ENCODE measurements at regions not wholly inside any gene's neighbourhood (a gene's known extent, or its start where the extent isn't known, plus 50 kb on each side); places are given as distances from the start of the nearest gene placed in this dataset.

DNA sequence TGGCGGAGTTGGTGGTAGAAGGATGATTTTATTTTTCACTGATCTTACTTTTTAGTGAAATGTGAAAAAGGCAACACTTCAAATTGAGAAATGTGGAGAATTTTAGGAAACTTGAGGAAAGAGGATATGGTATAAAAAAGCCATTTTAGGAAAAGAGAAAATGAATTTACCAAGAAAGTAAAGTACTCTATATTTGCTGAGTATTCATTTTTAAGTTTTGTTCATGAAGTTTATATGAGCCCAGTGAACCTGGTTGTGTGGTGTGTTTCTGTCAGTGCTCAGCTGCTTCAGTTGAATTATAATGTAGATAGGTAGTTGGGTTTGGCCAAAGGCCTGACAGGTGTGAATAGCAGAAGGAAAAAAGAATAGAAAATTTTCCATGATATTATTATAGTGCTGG lies 345.5 kb upstream of the FSTL5 start:
- Histone ChIP-seq H3K36me3 (ENCODE audit: control insufficient read depth in 2 of 2, insufficient read depth in 2 of 2, low read length in 1 of 2) (no peaks in the 10 kb centered on the region), H3K4me3 (no peak overlapping the region), H3K27ac (ENCODE audit: control insufficient read depth, insufficient read depth) (no peak overlapping the region), H3K79me2 (ENCODE audit: control insufficient read depth, insufficient read depth, low read length) (no peaks in the 10 kb centered on the region), H3K9ac (ENCODE audit: control insufficient read depth, insufficient read depth, low read length) (no peak overlapping the region), H3K9me3 (replicated peaks; ENCODE audit: control insufficient read depth, insufficient read depth, low read length) (no peaks in the 10 kb centered on the region), H4K20me1 (ENCODE audit: control insufficient read depth, insufficient read depth) (no peaks in the 10 kb centered on the region), H3K4me2 (ENCODE audit: control insufficient read depth, insufficient read depth) (no peak overlapping the region), H3K4me1 (ENCODE audit: control insufficient read depth, insufficient read depth, low read length) (no peaks in the 10 kb centered on the region), H3K27me3 (replicated peaks in 1 of 2; ENCODE audit: control insufficient read depth in 2 of 2, insufficient read depth in 2 of 2, low read length in 1 of 2) (no peaks in the 10 kb centered on the region), H2AFZ (ENCODE audit: control insufficient read depth, low read depth, low read length) (no peak overlapping the region)
- 9% methylated on average over 1 of the region's 1 CpG for WGBS (ENCODE audit: insufficient coverage, insufficient replicate concordance, low lambda C conversion rate, missing lambda C conversion rate)
- DNase-seq (ENCODE audit: low read depth, low spot score) (no peak), FAIRE-seq (no peak), ATAC-seq (no peak)
- CTCF ChIA-PET: interaction anchor here (1.4 kb wide), 1 partner anchor 11 kb away, joined by 3 read pairs; no protein-coding TSS in a partner anchor
- intact Hi-C loops (cut with micrococcal nuclease; ENCODE audit: unreplicated experiment): no loop called here
- SMC1A ChIA-PET (ENCODE audit: uncharacterized antibody, unreplicated experiment): interaction anchor here (1.1 to 2.0 kb wide), 2 partner anchors 18 to 288 kb away, joined by 3 to 5 read pairs; no protein-coding TSS in a partner anchor
- in situ Hi-C loops (cut with MboI): loop anchor here (10.0 kb wide), 1 partner anchor 825 kb away; the partner anchor contains the start of gene NPY1R
- BruUV-seq (replicated peaks): no TSS peak
- RAD21 ChIA-PET (ENCODE audit: unreplicated experiment): no interaction called here
- TF ChIP-seq CBX5 (IDR thresholded peaks at IDR 0.05; ENCODE audit: low read depth) (no peak), RUNX3 (IDR thresholded peaks at IDR 0.05; ENCODE audit: low read length) (no peak), PAX5 (IDR thresholded peaks at IDR 0.05; ENCODE audit: borderline replicate concordance, low read depth, low read length) (no peak), ZNF24 (IDR thresholded peaks at IDR 0.05) (no peak), SREBF1 (IDR thresholded peaks at IDR 0.05; ENCODE audit: low read length) (no peak), STAT1 (conservative IDR thresholded peaks at IDR 0.05) (no peak)
- POLR2A ChIA-PET: no interaction called here

DNA sequence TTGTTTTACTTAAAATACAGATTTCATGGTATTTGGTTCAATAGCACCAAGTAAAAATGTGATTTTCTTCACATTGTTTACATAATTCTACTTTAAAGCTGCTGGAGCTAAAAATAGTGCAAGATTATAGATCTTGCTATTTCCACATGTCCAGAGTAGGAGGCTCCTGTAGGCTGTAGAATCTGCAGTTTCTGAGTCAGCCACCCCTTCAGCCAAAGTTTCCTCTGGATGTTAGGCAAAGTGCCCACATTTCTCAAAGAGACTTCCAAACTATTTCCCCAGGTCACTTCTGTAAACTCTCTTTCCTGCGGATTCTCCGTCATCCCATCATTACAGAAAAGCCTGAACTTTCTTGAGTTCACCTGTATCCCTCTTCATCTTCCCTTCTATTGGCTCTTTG lies 342.5 kb upstream of the FSTL5 start:
- no peaks in the 10 kb centered on the region for H3K79me2 ChIP-seq (ENCODE audit: control insufficient read depth, insufficient read depth, low read length)
- FAIRE-seq (no peak), ATAC-seq (no peak), DNase-seq (ENCODE audit: low read depth, low spot score) (no peak)
- ChIA-PET RAD21 (ENCODE audit: unreplicated experiment) (no interaction called here), SMC1A (ENCODE audit: uncharacterized antibody, unreplicated experiment) (no interaction called here), POLR2A (no interaction called here), CTCF (interaction anchor here (0.7 kb wide), 1 partner anchor 16 kb away, joined by 3 read pairs; no protein-coding TSS in a partner anchor)
- no peaks in the 10 kb centered on the region for H3K36me3 ChIP-seq (ENCODE audit: control insufficient read depth in 2 of 2, insufficient read depth in 2 of 2, low read length in 1 of 2)
- H4K20me1 ChIP-seq (ENCODE audit: control insufficient read depth, insufficient read depth): no peaks in the 10 kb centered on the region
- in situ Hi-C loops (cut with MboI): loop anchor here (10.0 kb wide), 1 partner anchor 829 kb away; the partner anchor contains the start of gene NPY1R
- no peaks in the 10 kb centered on the region for H3K4me1 ChIP-seq (ENCODE audit: control insufficient read depth, insufficient read depth, low read length)
- no peak overlapping the region for H3K9ac ChIP-seq (ENCODE audit: control insufficient read depth, insufficient read depth, low read length)
- no peak overlapping the region for H2AFZ ChIP-seq (ENCODE audit: control insufficient read depth, low read depth, low read length)
- H3K27me3 ChIP-seq (replicated peaks in 1 of 2; ENCODE audit: control insufficient read depth in 2 of 2, insufficient read depth in 2 of 2, low read length in 1 of 2): no peaks in the 10 kb centered on the region
- intact Hi-C loops (cut with micrococcal nuclease; ENCODE audit: unreplicated experiment): no loop called here
- H3K4me2 ChIP-seq (ENCODE audit: control insufficient read depth, insufficient read depth): no peak overlapping the region
- TF ChIP-seq MEF2A (IDR thresholded peaks at IDR 0.05; ENCODE audit: insufficient read depth, low read depth, low read length) (no peak), POLR2AphosphoS5 (IDR thresholded peaks at IDR 0.05; ENCODE audit: low read length) (no peak), BHLHE40 (IDR thresholded peaks at IDR 0.05; ENCODE audit: borderline replicate concordance in 1 of 2, low read depth in 2 of 2, low read length in 1 of 2) (no peak), HDAC2 (IDR thresholded peaks at IDR 0.05) (no peak), KAT2A (conservative IDR thresholded peaks at IDR 0.05; ENCODE audit: control insufficient read depth, low read depth, low read length) (no peak)
- TF ChIP-seq, protein P1, sequence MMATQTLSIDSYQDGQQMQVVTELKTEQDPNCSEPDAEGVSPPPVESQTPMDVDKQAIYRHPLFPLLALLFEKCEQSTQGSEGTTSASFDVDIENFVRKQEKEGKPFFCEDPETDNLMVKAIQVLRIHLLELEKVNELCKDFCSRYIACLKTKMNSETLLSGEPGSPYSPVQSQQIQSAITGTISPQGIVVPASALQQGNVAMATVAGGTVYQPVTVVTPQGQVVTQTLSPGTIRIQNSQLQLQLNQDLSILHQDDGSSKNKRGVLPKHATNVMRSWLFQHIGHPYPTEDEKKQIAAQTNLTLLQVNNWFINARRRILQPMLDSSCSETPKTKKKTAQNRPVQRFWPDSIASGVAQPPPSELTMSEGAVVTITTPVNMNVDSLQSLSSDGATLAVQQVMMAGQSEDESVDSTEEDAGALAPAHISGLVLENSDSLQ (IDR thresholded peaks at IDR 0.05): no peak
- no peaks in the 10 kb centered on the region for H3K9me3 ChIP-seq (replicated peaks; ENCODE audit: control insufficient read depth, insufficient read depth, low read length)
- H3K27ac ChIP-seq (ENCODE audit: control insufficient read depth, insufficient read depth): no peak overlapping the region
- BruUV-seq (replicated peaks): no TSS peak
- 72% methylated on average over 2 of the region's 2 CpGs for WGBS (ENCODE audit: insufficient coverage, insufficient replicate concordance, low lambda C conversion rate, missing lambda C conversion rate)
- H3K4me3 ChIP-seq: no peak overlapping the region

Data from GM12878 (cell line).